OCI-LY3 (cell line): ENCODE measurements at regions not wholly inside any gene's neighbourhood (a gene's known extent, or its start where the extent isn't known, plus 50 kb on each side); places are given as distances from the start of the nearest gene placed in this dataset.

Experiments used
- CTCF ChIP-seq: fragments of 200-600, 300-600 bp; sonication (generic); IDR thresholded peaks from 2 replicates; pipeline ENCODE4 v1.5.1; 2014; ENCODE audit warnings: antibody characterized with exemption, low read length, low read depth
- EZH2phosphoT487 ChIP-seq: fragments of 200-600 bp; shearing (Covaris generic); IDR thresholded peaks from 2 replicates; pipeline ENCODE4 v1.6.1; 2018; ENCODE audit warnings: antibody characterized with exemption, mixed run types, low read depth

GRCh38 chr16:86217001-86217890, 293.1 kb upstream of the FOXF1 start:
- TF ChIP-seq CTCF (no peak), EZH2phosphoT487 (no peak)
